K562 (cell line): ENCODE measurements at regions not wholly inside any gene's neighbourhood (a gene's known extent, or its start where the extent isn't known, plus 50 kb on each side); places are given as distances from the start of the nearest gene placed in this dataset.

ENCODE experiments used
- ATAC-seq: fragments of 200-7000 bp; cut with Tn5 transposase; 3 replicates; pipeline ENCODE4 v1.9.1; 2020; ENCODE audit warnings: moderate library complexity
- BruUV-seq: library from RNA; stranded (reverse); fragments of 400-500 nt; replicated peaks from 2 replicates; lab custom pipeline; 2021; lab: Mats Ljungman, UMichigan
- CTCF ChIA-PET: fragments of 300-600 bp; formaldehyde crosslinking; extraction: SDS; loops from one replicate; lab custom pipeline; 2021; ENCODE audit warnings: low intra/inter-chr PET ratio; lab: Yijun Ruan, JAX
- POLR2A ChIA-PET: fragments of 300-600, 350-650 bp; sonication (Branson Sonifier 250); formaldehyde crosslinking; extraction: SDS; loops from one replicate; lab custom pipeline; 2021; ENCODE audit warnings: antibody characterized with exemption, inconsistent platforms; lab: Yijun Ruan, JAX
- DNase-seq, 4 experiments: peaks; one replicate each; pipeline versions ENCODE4 v3.0.0 to v3.0.0-alpha.2; 2011 to 2018; ENCODE audit warnings: low spot score in 3 of 4, mixed read lengths in 3 of 4; ENCODE audit errors: extremely low read depth in 1 of 4
- FAIRE-seq: peaks from 2 replicates; lab custom pipeline; 2011; peaks lifted over from hg19 to GRCh38; lab: Jason Lieb, UNC
- H2AFZ ChIP-seq: 2 replicates; pipeline ENCODE4 v1.6.0; 2011; ENCODE audit warnings: low read depth, low read length, control low read depth, inconsistent platforms
- H3K27ac ChIP-seq: fragments of 200-600 bp; 3 replicates; pipeline ENCODE4 v1.8.0; 2011; ENCODE audit warnings: low read depth, mild to moderate bottlenecking, control low read depth, inconsistent platforms, low read length, moderate library complexity, mixed read lengths; ENCODE audit errors: extremely low read depth
- H3K27me3 ChIP-seq, 2 experiments: fragments of 300-600 bp in 1 of 2; 2 replicates in 1 of 2; 3 replicates in 1 of 2; pipeline versions ENCODE4 v1.6.0 to v1.8.0; 2011; ENCODE audit warnings: inconsistent platforms in 2 of 2, low read length in 2 of 2, mild to moderate bottlenecking in 1 of 2, mixed read lengths in 1 of 2, moderate library complexity in 1 of 2; ENCODE audit not compliant: control insufficient read depth in 2 of 2, insufficient read depth in 2 of 2
- H3K36me3 ChIP-seq: fragments of 300-600 bp; 3 replicates; pipeline ENCODE4 v1.8.0; 2011; ENCODE audit warnings: mild to moderate bottlenecking, low read length, inconsistent platforms; ENCODE audit not compliant: control insufficient read depth, insufficient read depth
- H3K4me1 ChIP-seq, 2 experiments: fragments of 200-600 bp in 1 of 2; replicated peaks in 1 of 2; 2 replicates in 1 of 2; 3 replicates in 1 of 2; pipeline versions ENCODE4 v1.5.1 to v1.8.0; 2011; ENCODE audit warnings: inconsistent platforms in 2 of 2, low read length in 2 of 2, mild to moderate bottlenecking in 1 of 2, mixed read lengths in 1 of 2, moderate library complexity in 1 of 2; ENCODE audit not compliant: control insufficient read depth in 2 of 2, insufficient read depth in 2 of 2
- H3K4me2 ChIP-seq: 2 replicates; pipeline ENCODE4 v1.6.1; 2011; ENCODE audit warnings: low read length, control low read depth, inconsistent platforms, mixed read lengths; ENCODE audit not compliant: insufficient read depth
- H3K4me3 ChIP-seq: fragments of 200-600 bp; sonication (generic), shearing (Covaris generic); 2 replicates; pipeline ENCODE4 v1.5.1; 2016; ENCODE audit warnings: control low read depth, inconsistent platforms
- H3K79me2 ChIP-seq: fragments of 200-600 bp; 3 replicates; pipeline ENCODE4 v1.8.0; 2011; ENCODE audit warnings: low read length, inconsistent platforms; ENCODE audit not compliant: control insufficient read depth, insufficient read depth
- H3K9ac ChIP-seq, 2 experiments: 2 replicates each; pipeline versions ENCODE4 v1.6.0 to v1.6.1; 2011; ENCODE audit warnings: low read depth in 2 of 2, low read length in 2 of 2, control low read depth in 1 of 2, inconsistent platforms in 1 of 2, mild to moderate bottlenecking in 1 of 2, mixed read lengths in 1 of 2; ENCODE audit not compliant: insufficient read depth in 1 of 2
- H3K9me1 ChIP-seq: one replicate; pipeline ENCODE4 v1.6.0; 2011; ENCODE audit warnings: inconsistent platforms, mild to moderate bottlenecking, low read length, moderate library complexity; ENCODE audit not compliant: control insufficient read depth, insufficient read depth
- H3K9me3 ChIP-seq: replicated peaks from 2 replicates; pipeline ENCODE4 v1.5.1; 2011; ENCODE audit warnings: low read depth, low read length, inconsistent platforms; ENCODE audit not compliant: control insufficient read depth, insufficient read depth
- H4K20me1 ChIP-seq: replicated peaks from 2 replicates; pipeline ENCODE4 v1.6.1; 2011; ENCODE audit warnings: low read length, inconsistent platforms, mixed read lengths; ENCODE audit not compliant: control insufficient read depth, insufficient read depth
- ASH1L ChIP-seq: fragments of 450-650 bp; IDR thresholded peaks from 2 replicates; pipeline ENCODE4 v1.6.1; 2018; ENCODE audit warnings: borderline replicate concordance, mild to moderate bottlenecking, low read depth; ENCODE audit not compliant: partially characterized antibody
- CC2D1A ChIP-seq: fragments of 450-650 bp; IDR thresholded peaks from 2 replicates; pipeline ENCODE4 v1.6.1; 2017; ENCODE audit warnings: mild to moderate bottlenecking
- EHMT2 ChIP-seq: fragments of 450-650 bp; IDR thresholded peaks from 2 replicates; pipeline ENCODE4 v1.6.1; 2018; ENCODE audit warnings: antibody characterized with exemption
- HNRNPH1 ChIP-seq: fragments of 200-400 bp; formaldehyde crosslinking; optimal IDR thresholded peaks from 2 replicates; pipeline ENCODE3; 2017; ENCODE audit warnings: low read depth, mild to moderate bottlenecking, low read length, moderate library complexity
- MEF2A ChIP-seq: IDR thresholded peaks from 2 replicates; pipeline ENCODE4 v1.6.1; 2011; ENCODE audit warnings: low read depth, mild to moderate bottlenecking, low read length, moderate library complexity; ENCODE audit not compliant: control insufficient read depth
- MTA1 ChIP-seq: fragments of 450-650 bp; IDR thresholded peaks from 2 replicates; pipeline ENCODE4 v1.6.1; 2017; ENCODE audit warnings: borderline replicate concordance
- NFRKB ChIP-seq: fragments of 450-650 bp; IDR thresholded peaks from 2 replicates; pipeline ENCODE4 v1.6.1; 2016; ENCODE audit warnings: low read depth
- XRCC5 ChIP-seq: fragments of 200-400 bp; formaldehyde crosslinking; IDR thresholded peaks from 2 replicates; pipeline ENCODE4 v1.6.1; 2017; ENCODE audit warnings: low read depth, mild to moderate bottlenecking, low read length
- YBX1 ChIP-seq: fragments of 450-650 bp; IDR thresholded peaks from 2 replicates; pipeline ENCODE4 v1.7.1; 2016; ENCODE audit warnings: mild to moderate bottlenecking
- ZNF253 ChIP-seq: fragments of 250-450 bp; sonication (Bioruptor Pico); conservative IDR thresholded peaks from 2 replicates; pipeline ENCODE4 v1.6.1; 2021; ENCODE audit warnings: mild to moderate bottlenecking
- ZNF311 ChIP-seq: fragments of 250-450 bp; sonication (Bioruptor Pico); IDR thresholded peaks from 2 replicates; pipeline ENCODE4 v1.4.0; 2020; ENCODE audit warnings: mild to moderate bottlenecking, moderate library complexity
- ZNF589 ChIP-seq: fragments of 200-800 bp; sonication (Bioruptor generic); IDR thresholded peaks from 2 replicates; pipeline ENCODE4 v1.6.1; 2016; ENCODE audit warnings: low read depth, missing genetic modification characterization, missing compliant biosample characterization
- WGBS: fragments of 100-300 bp; shearing (Covaris generic); methylation state at CpG from one replicate; pipeline ENCODE4 v1.1.6; 2016; ENCODE audit warnings: low coverage, mixed read lengths; ENCODE audit not compliant: insufficient coverage; ENCODE audit errors: missing lambda C conversion rate; 5-methylcytosine and 5-hydroxymethylcytosine counted together
- in situ Hi-C: fragments of 300-500 bp; cut with MboI; formaldehyde crosslinking; loops from 4 replicates; pipeline ENCODE4 v1.15.0; 2018; ENCODE audit warnings: inconsistent platforms, mixed read lengths
- intact Hi-C: fragments of 100-400 bp; cut with micrococcal nuclease; formaldehyde crosslinking; loops from 2 replicates; pipeline ENCODE4 v1.14.2; 2022
- TF ChIP-seq, protein P1 (sequence below): fragments of 450-650 bp; IDR thresholded peaks from 2 replicates; pipeline ENCODE4 v1.6.1; 2016; ENCODE audit warnings: borderline replicate concordance
- TF ChIP-seq, protein P2 (sequence below): fragments of 450-650 bp; formaldehyde crosslinking; IDR thresholded peaks from 2 replicates; pipeline ENCODE4 v1.4.0; 2020; ENCODE audit warnings: mild to moderate bottlenecking, moderate library complexity

DNA sequence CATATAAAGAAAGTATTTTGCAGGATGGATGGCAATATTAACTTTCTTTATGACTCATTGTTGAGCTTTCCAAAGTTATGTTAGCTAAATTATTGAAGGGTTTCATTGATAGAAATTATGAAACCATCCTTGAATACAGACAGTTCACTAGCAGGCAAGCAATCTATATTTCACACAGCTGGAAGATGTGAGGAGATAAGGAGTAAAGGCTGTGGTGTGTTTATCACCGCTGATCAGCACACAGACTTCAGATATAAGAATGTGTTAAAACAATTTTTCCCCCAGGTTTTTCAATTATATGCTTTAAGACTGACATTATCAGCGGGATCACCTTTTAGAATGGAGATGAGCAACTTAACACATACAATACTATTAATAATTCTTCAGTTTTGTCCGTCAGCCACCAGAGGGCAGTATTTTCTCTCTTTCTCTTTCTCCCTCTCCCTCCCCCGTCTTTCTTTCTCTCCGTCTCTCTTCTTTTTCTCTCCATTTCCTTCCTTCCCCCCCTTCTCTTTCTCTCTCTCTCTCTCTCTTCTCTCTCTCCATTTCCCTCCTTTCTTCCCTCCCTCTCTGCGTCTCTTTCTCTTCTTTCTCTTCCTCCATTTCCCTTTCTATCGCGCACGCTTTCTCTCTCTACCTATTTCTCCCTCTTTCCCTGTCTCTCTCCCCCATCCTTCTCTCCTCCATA lies 62.9 kb upstream of the FAM171A1 start:
- Histone ChIP-seq H3K9ac (no peak overlapping the region), H3K27me3 (no peaks in the 10 kb centered on the region), H3K4me2 (no peak overlapping the region), H3K27ac (no peak overlapping the region; the same call in 2 of the 3 replicates), H3K4me3 (no peak overlapping the region), H4K20me1 (no peaks in the 10 kb centered on the region), H2AFZ (peak overlapping the region; percentile 87), H3K36me3 (no peaks in the 10 kb centered on the region), H3K4me1 (peaks cover 6 to 17% of the 10 kb centered on the region in 2 experiments; a peak in 4 of 5 replicates), H3K9me3 (no peaks in the 10 kb centered on the region), H3K79me2 (no peaks in the 10 kb centered on the region), H3K9me1 (no peaks in the 10 kb centered on the region)
- in situ Hi-C loops (loop anchor here (5.0 to 25.0 kb wide), 2 partner anchors 388 to 1353 kb away; no protein-coding TSS in a partner anchor), intact Hi-C loops (loop anchor here (1.0 to 10.0 kb wide), 6 partner anchors 27 to 291 kb away; no protein-coding TSS in a partner anchor)
- FAIRE-seq, result no peak
- POLR2A ChIA-PET, result interaction anchor here (1.6 kb wide), 1 partner anchor 282 kb away, joined by 3 read pairs; no protein-coding TSS in a partner anchor
- CTCF ChIA-PET, result interaction anchor here (0.6 to 3.4 kb wide), 5 partner anchors 281 to 671 kb away, joined by 3 to 36 read pairs (median 7); no protein-coding TSS in a partner anchor
- peak; percentile 84 for ATAC-seq
- 0% methylated on average over 6 of the region's 9 CpGs for WGBS
- peak; percentile 52 to 83 (median 57) for DNase-seq
- BruUV-seq, result no TSS peak
- TF ChIP-seq NFRKB (peak; percentile 77), HNRNPH1 (no peak), MTA1 (peak; percentile 94), ZNF311 (CRISPR knock-in tag) (0 out of 2 replicates have a peak, but pooled peaks have one; percentile 15), EHMT2 (peak; percentile 82), MEF2A (0 out of 2 replicates have a peak, but pooled peaks have one; percentile 11), YBX1 (peak; percentile 86; the same call in 1 of the 2 replicates), ASH1L (peak; percentile 54), XRCC5 (no peak), CC2D1A (peak; percentile 97), ZNF253 (CRISPR knock-in tag) (no peak), ZNF589 (CRISPR knock-in tag) (no peak)
- TF ChIP-seq, protein P1, sequence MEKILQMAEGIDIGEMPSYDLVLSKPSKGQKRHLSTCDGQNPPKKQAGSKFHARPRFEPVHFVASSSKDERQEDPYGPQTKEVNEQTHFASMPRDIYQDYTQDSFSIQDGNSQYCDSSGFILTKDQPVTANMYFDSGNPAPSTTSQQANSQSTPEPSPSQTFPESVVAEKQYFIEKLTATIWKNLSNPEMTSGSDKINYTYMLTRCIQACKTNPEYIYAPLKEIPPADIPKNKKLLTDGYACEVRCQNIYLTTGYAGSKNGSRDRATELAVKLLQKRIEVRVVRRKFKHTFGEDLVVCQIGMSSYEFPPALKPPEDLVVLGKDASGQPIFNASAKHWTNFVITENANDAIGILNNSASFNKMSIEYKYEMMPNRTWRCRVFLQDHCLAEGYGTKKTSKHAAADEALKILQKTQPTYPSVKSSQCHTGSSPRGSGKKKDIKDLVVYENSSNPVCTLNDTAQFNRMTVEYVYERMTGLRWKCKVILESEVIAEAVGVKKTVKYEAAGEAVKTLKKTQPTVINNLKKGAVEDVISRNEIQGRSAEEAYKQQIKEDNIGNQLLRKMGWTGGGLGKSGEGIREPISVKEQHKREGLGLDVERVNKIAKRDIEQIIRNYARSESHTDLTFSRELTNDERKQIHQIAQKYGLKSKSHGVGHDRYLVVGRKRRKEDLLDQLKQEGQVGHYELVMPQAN, result peak; percentile 69; the same call in 1 of the 2 replicates
- TF ChIP-seq, protein P2, sequence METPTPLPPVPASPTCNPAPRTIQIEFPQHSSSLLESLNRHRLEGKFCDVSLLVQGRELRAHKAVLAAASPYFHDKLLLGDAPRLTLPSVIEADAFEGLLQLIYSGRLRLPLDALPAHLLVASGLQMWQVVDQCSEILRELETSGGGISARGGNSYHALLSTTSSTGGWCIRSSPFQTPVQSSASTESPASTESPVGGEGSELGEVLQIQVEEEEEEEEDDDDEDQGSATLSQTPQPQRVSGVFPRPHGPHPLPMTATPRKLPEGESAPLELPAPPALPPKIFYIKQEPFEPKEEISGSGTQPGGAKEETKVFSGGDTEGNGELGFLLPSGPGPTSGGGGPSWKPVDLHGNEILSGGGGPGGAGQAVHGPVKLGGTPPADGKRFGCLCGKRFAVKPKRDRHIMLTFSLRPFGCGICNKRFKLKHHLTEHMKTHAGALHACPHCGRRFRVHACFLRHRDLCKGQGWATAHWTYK (CRISPR knock-in tag), result no peak
